Right kidney (tissue), 1 donor: ENCODE measurements at regions not wholly inside any gene's neighbourhood (a gene's known extent, or its start where the extent isn't known, plus 50 kb on each side); places are given as distances from the start of the nearest gene placed in this dataset.
"Not testable (repeated sequence)": the region's sequence is repeated elsewhere in the genome, so short reads cannot be mapped to it uniquely, and the experiment has no call there.

ENCODE experiments used
- DNase-seq: peaks from one replicate; pipeline ENCODE4 v3.0.0-alpha.2; 2016

DNA sequence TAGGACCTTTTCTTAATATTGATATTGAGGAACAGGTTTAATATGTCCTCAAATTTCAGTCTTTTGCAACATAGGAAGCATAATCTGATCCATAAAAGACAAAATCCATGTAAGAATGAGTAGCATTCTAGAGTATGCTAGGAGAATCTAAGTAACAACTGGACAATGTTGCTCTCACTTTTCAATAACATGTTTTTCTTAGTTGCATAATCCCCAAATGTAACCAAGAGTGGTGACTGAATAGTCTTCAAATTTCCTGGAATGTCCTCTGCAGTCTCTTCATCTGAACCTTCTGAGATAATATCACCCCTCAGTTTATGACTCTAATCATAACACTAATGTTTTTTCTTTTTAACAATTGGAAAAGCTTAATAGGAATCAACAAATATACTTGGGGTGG, 110.0 kb upstream of the ZEB2 start:
- no peak for DNase-seq

DNA sequence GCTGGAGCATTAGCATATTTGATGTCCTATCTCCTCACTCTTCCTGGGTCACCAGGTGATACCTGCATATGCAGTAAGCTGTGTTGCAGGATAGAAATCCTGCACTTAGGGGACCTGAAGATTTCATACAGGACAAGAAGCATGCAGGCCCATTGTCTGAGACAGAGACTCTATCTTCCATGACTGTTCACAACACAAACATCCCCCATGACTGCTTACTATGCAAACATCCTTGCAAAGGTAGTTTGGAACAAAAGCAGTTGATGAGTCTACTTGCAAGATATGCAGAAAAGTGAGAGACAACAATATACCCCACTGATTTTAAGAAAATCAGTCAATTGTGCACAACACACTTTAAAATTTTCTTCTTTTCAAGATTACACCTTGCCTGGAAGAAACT, 108.6 kb upstream of the ZEB2 start:
- DNase-seq = no peak

DNA sequence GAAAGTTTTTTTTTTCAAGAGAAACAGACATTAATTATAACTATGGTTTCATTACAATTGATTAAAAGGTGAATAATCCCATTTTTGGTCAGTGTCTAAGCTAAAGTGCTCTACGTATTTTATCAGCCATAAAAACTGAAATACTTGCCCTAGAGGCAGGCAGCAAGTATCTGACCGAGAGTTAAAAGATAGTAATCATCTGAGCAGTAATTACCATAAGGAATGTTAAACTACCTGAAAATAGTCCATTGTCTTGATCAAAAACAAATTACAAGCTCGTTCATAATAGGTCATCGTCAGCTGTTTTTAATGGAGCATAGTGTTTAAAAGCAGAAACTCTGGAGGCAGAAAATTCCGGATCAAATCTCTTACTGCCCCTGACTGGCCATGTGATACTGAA, 105.7 kb upstream of the ZEB2 start:
- no peak for DNase-seq

DNA sequence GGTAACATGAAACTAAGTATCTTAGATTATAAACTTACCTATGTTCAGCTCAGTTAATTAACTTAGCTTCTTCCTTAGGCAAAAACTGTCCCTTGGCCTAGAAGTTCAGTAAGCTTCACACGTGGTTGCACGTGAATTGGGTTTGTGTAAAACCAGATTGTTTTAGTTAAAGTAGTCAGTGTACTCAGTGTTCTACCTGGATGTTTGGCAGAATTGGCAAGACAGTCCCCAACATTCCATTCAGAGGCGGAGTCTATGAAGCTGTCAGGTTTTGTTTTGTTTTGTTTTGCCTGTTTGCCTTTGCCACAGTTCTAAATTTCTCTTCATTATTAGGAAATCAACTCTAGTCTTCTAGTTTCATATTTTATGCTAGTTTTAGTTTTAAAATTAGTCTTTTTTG, 105.3 kb upstream of the ZEB2 start:
- DNase-seq = no peak

DNA sequence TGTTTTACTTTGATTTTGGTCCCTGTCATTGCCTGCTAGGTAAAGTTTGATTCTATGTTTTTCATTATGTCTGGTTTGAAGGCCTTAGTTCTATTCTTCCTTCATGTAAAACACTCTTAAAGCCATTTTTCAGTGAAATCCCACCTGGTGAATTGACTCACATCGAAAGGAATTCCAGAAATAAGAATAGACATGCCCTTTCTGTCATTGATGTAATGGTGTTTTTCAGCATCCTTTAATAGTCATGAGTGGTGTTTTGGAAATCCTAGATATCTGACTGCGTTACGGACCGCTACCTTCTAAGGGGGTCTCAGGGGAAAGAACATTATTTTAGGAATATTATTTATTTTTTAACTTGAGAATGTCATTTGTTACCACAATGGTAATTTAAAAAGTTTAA, 104.5 kb upstream of the ZEB2 start:
- DNase-seq = no peak

DNA sequence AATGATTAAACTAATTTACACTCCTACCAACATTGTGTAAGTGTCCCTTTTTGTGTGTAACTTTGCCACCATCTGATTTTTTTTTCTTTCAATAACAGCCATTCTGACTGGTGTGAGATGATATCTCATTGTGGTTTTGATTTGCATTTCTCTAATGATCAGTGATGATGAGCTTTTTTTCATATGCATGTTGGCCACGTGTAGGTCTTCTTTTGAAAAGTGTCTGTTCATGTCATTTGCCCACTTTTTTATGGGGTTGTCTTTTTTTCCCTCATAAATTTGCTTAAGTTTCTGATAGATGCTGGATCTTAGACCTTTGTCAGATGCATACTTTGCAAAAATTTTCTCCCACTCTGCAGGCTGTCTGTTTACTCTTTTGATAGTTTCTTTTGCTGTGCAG, 102.5 kb upstream of the ZEB2 start:
- DNase-seq = not testable (repeated sequence)

DNA sequence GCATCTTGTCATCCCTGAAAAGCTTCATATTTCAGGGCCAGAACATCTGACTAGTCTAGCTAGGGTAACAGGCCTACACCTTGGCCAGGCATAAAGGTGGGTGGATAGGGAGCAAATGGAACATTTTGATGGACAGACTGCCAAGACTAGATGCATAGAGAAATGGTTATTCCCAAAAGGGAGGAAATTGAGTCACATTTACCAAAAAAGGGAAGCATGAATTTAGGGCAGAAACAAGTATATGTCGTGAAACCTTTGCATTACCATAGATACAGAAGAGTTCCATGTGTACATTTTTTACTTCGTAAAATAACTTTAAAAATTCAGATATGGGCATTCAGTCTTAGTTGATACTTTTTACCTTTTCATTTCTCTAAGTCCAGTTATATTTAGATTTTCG, 101.3 kb upstream of the ZEB2 start:
- DNase-seq = no peak

DNA sequence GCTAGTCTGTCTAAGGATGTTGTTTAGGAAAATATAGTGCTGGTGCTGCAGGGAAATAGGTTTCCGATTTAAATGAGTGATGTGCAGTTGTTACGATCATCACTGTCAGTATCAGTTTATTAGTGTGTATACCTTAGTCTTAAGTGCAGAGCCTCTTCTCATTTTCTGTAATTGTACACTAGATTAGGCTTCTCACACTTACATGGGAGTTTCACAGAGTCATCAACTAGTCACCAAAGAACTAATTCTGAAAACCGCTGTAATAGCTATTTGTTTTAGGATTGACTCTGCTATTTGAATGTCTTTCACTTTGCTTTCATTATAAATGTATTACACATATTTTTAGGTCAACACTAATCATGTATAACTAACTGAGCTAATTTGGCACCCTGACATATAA, 99.8 kb upstream of the ZEB2 start:
- DNase-seq = no peak

DNA sequence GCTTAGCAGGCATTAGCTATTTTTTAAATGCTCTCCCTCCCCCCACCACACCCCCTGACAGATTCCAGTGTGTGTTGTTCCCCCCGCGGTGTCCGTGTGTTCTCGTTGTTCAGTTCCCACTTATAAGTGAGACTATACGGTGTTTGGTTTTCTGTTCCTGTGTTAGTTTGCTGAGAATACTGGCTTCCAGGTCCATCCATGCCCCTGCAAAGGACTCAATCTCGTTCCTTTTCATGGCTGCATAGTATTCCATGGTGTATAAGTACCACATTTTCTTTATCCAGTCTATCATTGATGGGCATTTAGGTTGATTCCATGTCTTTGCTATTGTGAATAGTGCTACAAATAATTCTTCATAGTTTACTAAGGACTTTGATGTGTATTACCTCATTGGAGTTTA, 97.3 kb upstream of the ZEB2 start:
- DNase-seq = not testable (repeated sequence)

DNA sequence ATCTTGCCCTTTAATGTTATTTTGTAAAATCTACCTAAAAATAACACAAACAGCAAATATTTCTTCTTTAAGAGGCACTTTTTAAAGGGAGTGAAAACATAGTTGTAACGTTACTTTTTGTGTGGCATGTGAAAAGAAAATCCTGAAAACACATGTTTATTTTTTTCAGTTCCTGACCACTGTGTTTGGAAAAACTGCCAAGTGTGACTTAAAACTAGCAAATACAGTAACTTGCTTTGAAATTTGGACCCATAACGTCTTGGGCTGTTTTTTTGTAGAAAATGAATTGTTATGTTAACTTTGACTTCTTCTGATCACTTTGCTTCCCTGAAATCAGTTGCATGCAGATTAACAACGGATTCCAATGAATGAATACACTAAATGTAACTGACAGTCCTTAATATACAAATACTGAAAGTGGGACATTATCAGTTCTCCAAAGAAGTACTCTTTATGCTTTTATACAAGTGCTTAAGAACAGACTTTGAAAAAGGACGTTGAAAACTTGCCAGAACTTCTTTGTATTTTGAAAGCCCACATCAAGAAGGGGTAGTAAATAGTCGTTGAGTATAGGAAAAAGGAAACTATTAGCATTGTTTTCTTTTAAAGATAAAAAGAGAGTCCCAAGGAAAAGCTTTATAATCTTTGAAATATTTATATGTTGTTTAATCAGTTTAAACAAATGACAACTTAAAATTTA, 96.1 kb upstream of the ZEB2 start:
- no peak for DNase-seq

DNA sequence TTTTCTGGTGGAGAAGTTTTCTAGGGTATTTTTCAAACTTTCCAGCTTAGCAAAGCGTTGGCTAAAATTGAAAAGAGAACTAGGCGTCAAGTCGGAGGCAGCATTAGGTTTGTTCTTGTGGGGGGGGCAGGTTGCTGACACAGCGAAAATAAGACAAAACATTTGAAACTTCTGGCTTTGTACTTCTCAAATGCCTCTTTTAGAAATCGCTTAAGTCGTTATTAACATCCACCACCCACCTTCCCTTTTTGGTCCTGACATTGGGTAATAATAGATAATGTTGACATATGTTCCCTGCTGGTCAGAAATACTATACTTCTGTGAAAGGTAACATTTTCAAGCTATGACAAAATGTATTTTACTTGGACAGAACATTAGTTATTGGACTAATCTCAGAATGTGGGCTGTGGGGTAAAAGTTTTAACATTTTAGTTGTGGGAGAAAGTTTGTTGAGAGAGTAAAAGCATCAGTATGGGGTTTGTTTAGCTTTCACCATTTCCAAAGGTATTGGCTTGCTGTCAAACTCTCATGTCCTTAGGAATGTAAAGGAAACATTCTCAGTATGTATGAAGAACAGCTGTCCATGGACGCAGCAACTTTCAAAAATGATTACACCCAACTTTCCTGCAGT, 88.1 kb upstream of the ZEB2 start:
- DNase-seq = no peak

DNA sequence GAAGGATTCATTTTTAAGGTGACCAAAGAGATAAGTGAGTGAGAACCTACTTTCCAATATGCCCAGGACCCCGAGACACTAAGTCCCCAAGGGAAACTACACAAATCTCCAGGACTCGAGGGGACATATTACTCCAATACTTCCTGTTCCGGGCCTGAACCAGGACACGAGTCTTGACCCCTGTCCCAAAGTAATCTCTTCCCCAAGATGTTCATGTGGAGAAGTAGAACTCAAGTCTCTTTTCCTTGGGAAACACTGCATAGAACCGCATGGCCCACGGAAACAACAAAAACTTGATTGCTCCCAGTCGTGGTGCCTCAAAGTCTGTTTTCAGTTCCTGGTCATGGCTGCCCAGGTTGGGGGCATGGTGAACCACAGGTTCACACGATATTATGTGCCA, 87.2 kb upstream of the ZEB2 start:
- DNase-seq = no peak

DNA sequence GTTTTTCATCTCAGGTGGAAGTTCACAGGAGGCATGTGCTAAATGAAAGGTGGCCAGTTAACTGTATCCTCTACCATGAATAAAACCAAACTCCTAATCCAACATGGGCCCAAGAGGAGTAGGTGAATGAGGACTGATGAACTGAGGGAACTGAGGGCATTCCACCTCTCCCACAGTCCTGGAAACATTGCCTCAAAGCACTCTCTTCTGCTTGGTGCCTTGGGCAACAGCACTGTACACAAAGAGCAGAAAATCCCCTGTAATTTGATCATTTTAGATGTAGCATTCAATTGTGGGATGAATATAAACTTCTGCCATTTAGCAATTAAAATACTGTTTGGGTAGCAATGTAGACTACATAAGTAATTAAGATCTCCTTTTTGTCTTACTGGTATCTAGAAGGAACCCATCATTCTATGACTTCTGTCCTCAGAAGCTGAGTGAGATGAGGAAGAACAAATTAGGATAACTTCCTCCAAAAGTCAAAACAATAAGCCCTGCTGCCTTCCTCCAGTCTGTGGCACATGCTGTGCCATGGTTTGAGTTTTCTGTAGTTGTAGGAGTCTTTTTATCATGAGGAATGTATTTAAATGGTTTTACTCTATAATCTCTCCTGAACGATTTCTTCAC, 86.7 kb upstream of the ZEB2 start:
- no peak for DNase-seq

DNA sequence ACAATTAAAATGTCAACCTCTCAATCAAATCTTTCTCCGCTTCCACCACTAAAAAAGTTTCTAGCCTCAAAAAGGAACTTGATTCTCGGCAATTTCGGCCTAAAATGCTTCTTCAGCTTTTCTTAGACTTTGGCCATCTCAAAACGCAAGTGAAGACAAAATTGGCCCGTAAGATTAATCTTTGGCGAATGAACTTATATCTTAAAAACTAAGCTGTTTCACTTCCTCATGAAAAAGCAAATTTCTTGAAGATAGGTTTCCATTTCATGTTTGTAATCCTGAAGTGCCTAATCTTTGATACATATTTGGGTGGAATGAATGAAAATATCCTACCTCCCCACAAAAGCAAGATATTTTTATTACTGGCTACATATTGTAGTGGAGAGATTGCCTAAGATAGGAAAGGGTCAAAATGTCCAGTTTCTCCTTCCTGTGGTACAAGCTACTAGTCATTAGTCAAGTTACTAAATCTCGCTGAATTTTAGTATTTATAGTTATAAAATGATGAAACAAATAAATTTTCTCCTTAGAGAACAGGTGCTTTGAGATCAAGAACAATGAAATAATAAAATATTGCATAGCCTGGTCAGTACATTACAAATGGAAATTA, 85.4 kb upstream of the ZEB2 start:
- DNase-seq = no peak

DNA sequence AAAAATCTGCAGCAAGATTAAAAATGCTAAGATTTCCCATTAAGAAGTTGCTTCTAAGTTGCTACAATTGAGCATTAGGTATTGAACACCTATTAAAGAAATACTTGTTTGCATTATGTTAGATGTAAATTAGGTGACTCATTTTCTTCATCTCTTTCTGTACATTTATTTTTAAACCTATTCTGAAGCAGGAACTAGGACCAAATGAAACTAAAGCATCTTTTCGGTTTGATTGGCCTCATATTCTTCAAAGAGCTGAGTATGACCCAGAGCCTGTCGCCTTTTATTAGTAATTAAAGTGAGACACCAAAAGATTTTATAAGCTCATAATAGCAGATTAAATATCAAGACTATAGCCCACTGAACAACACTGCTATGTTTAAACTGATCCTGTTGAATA, 83.4 kb upstream of the ZEB2 start:
- DNase-seq = no peak

DNA sequence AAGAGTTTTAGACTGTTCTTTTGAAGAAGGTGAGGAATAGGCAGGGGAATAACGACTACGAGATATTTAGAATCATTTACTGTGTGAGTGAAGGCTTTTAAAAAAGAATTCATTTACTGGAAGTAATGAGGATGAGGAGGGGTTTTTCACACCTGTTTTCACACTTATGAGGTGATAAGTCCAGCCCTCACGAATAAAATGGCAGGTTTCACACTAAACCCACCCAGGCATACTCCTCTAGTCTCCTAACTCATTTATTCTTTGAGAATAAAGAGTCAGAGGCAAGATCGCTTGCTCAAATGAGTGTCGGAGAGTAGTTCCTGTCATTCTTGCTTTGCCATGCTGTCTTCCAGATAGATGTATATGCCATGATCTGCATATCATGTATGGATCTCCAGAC, 79.0 kb upstream of the ZEB2 start:
- no peak for DNase-seq

DNA sequence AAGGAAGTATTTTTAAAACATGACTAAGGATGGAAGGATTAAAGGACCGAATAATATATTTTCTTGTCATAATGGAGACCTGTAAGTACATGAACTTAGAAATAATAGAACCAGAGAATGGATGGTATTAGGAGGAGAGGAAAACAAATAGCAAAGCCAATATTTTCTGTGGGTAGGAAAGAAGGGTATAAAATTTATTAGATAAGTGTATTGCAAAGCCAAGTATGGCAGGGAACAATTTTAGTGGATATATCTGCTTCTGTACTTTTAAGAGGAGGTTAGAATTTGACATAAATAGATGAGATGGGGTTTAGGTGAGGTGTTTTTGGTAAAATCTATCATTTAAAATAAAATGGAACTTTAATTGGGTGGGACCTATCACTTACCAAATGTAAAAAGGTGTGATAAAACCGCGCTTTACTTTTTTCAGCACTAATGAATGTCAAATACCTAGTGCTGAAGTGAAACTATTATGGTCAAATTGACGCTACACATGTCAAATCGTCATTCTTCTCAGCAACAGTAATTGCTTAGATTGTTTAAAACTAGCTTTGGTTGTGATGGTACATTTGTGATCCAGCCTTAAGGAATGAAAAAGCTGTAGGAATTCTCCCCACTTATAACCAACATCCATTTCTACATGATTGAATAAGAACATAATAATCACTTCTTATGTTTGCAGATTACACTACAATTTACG, 78.1 kb upstream of the ZEB2 start:
- no peak for DNase-seq

DNA sequence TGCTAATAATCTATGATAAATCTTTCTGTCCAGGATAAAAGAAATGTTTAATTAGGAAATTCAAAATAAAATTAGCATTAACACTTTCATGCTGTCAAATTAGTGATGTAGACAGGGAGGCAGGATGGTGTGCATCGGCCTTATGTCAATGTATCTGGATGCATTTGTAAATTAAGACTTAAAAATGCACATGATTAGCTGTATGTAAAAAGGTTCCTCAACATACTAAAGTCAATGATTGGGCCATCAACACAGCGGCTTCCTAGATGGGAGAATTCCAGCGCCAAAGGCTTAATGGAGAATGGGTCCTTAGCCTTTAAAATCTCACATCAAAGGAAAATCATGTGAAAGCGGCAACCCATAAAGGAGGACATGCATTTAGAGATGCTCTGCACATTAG, 77.5 kb upstream of the ZEB2 start:
- no peak for DNase-seq

DNA sequence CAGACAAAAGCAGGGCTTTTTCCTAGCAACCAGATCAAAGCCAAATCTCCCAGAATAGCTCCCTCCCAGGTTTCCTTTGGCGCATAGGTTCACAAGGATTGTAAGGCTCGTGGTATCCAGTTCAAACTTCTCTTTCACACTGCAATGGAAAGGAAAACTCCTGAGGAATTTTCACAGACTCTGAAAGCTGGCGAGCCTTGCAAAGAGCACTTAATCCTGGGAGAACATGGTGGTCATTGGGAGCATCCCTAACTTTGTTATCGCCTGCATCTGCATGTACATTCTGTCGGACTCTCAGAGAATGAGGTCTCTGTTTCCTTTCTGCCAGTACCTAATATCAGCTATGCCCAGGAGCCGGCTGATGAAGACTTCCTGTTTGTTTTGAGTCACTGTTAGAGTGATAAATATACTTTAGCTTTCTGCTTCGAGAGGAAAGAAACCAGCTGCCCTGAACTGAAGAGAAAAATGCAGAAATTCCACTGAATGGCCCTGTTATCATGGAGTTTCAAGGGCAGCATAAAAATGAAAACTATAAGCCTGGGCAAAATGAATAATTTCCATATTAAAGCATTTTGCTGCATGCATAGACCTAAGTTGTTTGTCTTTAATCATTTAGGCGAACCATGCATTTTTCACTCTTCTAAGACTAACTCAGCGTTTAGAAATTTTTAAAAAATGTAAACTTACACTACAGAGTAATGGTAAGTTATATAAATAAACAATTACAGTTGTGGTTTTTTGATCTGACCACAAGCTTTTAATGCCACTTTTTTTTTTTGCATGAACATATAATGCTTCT, 76.4 kb upstream of the ZEB2 start:
- DNase-seq = peak; percentile 21

DNA sequence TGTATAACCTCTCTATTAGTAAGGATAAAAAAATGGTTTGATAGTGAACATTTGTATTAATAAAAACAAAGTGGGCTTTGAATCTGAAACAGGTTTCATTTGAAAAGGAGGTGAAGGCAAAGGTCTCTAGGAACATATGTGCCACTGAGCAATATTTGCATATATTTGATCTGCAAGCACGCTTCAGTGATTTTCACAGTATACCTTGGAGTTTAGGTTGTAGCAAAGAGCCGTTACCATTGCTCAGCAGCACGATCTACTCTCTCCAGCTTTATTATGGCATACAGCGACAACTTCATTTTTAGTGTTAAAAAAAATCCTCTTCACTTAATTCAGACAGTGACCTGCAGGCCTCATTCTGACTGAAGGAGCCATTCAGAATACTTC, 75.8 kb upstream of the ZEB2 start:
- no peak for DNase-seq

DNA sequence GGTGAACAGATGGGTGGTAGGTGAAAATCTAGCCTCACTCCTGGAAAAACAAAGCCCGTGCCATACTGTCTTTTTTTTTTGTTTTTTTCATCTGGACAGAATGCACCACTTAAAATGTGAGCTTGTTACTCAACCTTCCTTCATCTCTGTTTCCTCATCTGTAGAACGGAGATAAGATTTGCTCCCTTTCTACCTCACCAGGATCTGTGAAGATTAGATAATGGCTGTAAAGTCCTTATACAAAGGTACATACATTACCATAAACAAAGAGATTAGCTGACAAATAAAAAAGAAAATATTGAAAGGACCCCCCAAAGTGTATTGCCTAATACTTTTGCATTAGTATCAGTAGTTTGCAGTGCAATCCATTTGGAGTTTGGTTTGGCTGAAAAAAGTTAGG, 75.4 kb upstream of the ZEB2 start:
- DNase-seq = no peak

DNA sequence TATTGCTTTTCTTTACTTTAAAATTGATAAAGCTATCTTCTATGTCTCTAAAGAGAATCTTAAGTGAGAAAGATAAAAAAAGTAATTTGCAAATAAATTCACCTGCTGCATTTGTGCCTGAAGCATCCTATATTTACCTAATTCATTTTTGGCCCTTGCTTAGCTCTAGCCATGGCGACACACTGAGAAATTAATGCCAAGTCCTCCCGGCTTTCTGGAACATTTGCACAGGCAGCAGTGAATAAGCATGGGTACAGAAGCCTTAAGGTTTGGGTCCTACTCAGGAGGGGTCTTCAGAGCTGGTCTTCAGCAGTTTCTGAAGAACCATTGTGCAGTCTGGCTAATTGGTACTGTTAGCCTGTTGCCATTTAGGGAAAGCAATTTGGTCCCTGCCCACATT, 73.9 kb upstream of the ZEB2 start:
- DNase-seq = no peak
